C1 segment of cervical spinal cord (tissue), 14 donors: ENCODE measurements at regions not wholly inside any gene's neighbourhood (a gene's known extent, or its start where the extent isn't known, plus 50 kb on each side); places are given as distances from the start of the nearest gene placed in this dataset.
"Not testable (repeated sequence)": the region's sequence is repeated elsewhere in the genome, so short reads cannot be mapped to it uniquely, and the experiment has no call there.

Experiments
- DNase-seq, 14 donors: peaks; one replicate each; lab custom pipeline; 2025; lab: John Stamatoyannopoulos, UW

DNA sequence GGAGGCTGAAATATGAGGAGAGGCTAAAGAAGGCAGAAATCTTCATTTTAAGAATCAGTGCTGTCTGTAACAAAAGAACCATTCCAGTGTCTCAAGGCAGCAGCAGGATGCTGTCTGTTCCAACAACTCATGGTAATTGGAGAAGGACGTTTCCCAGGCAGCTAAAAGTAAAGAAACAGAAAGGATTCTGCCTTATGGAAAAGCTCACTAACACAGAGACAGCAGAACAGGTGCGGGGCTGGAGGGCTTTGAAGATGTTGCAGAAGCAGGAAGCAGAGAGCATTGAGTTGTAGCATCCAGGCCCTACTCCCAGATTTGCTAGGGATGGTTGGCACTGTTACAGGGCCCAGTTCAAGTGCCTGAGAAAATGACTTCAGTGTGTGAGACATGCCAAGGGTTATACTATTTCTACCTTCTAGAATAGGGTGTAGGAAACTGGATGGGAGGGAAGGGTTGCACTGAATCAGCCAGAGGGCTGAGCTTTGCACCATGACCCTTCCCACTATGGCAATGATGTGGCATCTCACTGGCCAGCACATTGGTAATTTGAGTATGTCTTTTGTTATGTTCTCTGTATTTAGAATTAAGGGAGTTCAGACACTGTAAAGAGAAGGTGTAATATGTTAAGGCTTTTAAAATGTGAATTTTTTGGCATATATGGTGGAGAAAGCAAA lies 160.0 kb upstream of the FBXO33 start:
- no peak for DNase-seq

- DNase-seq, result not testable (repeated sequence)
Observed at GRCh38 chr14:39589882-39590281, 157.6 kb upstream of the FBXO33 start.

- no peak for DNase-seq
Observed at GRCh38 chr14:39582028-39582654, 149.9 kb upstream of the FBXO33 start.

GRCh38 chr14:39581474-39581873 lies 149.2 kb upstream of the FBXO33 start:
- DNase-seq, result no peak

DNA sequence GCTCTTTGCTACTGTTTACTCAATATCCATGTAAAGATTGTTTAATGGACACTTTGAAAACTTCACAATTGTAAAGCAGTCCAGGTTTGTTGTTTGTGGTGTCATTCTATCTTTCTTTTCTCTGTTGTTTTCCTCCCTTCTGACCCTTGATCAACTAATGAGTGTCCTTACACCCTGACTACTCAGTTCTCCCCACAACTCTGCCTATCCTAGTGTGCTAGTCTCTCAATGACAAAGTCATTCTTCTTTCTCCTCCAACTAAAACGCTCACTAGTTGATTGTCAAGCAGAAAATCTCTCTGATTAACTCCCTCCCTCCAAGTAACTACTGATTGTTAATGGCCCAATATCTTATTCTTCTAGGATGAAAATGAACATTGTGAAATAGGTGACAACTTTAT lies 148.5 kb upstream of the FBXO33 start:
- no peak for DNase-seq

- DNase-seq, result no peak
Observed at GRCh38 chr14:39576736-39577135, 144.5 kb upstream of the FBXO33 start.

GRCh38 chr14:39576258-39576657 lies 144.0 kb upstream of the FBXO33 start:
- DNase-seq, result no peak

DNA sequence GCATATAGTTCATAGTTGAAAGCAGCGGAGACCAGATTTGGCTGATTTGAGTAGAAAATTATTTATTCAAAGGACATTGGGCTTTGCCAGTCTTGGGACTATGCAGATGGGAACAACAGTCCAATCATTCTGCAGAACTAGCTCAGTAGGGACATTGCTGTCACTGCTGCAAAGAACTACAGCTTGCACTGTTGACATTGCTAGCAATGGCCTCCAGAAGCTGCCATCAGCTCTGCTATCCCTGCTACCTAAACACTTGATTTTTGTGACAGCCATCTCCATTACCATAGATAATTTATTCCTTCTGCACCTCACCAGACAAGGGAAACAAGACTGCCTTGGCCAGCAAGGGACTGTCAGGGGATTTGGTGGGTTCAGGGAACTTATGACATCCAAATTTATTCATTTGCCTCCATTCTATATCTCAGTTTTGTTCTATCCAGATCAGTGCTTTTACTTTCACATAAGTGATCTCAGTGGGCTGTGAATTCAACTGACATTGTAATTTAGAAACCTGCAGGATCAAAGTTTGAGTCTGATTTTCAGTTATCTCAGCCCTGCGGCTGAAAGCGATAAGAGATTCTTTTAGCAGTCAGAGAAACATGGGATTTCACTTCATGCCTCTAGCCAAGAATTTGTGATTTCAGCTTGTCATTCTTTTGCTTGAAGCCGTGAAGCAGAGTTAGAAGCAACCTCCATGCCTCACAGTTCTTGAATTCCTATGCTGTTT lies 136.7 kb upstream of the FBXO33 start:
- DNase-seq, result no peak

GRCh38 chr14:39566795-39567194 lies 134.6 kb upstream of the FBXO33 start:
- no peak for DNase-seq

- DNase-seq, result no peak
Observed at GRCh38 chr14:39563361-39563760, 131.1 kb upstream of the FBXO33 start.

DNA sequence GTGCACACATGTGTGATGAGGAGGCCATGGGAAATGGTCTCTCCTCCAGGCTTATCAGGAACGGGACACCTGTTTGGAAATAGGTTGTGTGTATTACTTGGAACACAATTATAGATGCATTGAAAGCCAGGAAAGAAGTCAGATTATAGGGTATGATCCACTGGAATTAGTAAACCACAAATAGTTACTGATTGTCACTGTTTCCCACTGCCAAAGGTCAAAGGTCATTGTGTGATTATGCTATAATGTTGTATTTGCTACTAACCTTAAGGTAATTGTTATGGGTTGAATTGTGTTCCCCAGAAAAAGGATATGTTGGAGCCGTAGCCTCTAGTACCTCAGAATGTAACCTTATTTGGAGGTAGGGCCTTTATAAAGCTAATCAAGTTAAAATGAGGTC lies 129.9 kb upstream of the FBXO33 start:
- DNase-seq, result no peak

DNA sequence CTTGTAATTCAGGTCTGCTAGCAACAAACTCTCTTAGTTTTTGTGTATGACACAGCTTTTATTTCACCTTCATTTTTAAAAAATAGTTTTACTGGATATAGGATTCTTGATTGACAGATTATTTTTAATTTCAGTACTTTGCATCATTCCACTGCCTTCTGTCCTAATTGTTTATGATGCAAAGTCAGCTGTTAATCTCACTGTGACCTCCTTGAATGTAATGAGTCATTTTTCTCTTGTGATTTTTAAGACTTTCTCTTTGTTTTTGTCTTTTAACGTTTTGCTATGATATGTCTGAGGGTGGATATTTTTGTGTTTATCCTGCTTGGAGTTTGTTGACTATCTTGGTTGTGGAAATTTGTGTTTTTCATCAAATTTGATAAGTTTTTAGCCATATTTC lies 126.3 kb upstream of the FBXO33 start:
- no peak for DNase-seq

DNA sequence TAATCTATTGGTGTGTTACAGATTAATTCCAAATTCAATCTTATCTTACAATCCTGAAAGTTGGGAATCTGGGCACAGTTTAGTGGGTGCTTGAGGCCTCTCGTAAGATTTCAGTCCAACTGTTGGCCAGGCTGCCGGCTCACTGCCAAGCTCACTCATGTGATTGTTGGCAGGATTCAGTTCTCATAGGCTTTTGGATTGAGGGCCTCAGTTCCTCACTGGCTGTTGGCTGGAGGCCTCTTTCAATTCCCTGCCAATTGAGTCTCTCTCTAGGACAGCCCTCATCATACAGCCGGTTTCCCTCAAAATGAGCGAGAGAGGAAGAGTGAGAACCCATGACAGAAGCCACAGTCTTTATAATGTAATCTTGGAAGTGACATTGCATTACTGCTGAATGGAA lies 123.5 kb upstream of the FBXO33 start:
- peak in 1 of 14 donors; percentile 20 for DNase-seq

GRCh38 chr14:39554576-39554975 lies 122.3 kb upstream of the FBXO33 start:
- no peak for DNase-seq

GRCh38 chr14:39548358-39548757 lies 116.1 kb upstream of the FBXO33 start:
- no peak for DNase-seq

- DNase-seq, result no peak
Observed at GRCh38 chr14:39547845-39548244, 115.6 kb upstream of the FBXO33 start.

GRCh38 chr14:39505812-39506211 lies 73.6 kb upstream of the FBXO33 start:
- no peak for DNase-seq

DNA sequence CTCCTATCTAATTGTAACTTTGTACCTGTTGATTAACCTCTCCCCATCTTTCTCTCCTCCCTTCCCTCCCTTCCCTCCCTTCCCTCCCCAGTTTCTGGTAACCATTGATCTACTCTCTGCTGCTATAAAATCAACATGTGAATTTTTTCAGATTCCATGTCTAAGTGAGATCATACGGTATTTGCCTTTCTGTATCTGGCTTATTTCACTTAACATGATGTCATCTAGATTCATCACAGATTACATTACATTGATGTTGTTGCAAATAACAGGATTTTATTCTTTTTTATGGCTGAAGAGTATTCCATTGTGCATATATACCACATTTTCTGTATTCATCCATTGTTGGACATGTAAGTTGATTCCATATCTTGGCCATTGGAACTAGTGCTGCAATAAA lies 68.0 kb upstream of the FBXO33 start:
- no peak for DNase-seq

DNA sequence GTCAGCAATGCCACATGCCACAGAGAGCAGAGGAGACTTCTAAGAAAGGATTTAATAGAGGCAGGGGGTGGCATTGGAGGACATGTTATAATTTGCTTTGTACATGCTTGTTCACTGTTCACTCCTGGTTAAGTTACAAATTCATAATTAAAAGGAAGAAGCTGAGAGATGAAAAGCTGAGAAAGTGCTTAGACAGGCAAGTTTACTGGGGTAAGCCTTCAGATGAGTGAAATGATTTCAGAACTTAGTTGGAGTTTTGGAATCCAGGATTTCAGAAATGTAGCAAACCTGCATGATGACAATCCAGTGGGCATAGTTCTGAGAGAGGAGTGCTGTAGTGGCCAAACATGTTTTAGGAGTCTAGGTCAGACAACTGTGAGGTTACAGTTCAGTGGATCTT lies 67.3 kb upstream of the FBXO33 start:
- DNase-seq, result no peak

DNA sequence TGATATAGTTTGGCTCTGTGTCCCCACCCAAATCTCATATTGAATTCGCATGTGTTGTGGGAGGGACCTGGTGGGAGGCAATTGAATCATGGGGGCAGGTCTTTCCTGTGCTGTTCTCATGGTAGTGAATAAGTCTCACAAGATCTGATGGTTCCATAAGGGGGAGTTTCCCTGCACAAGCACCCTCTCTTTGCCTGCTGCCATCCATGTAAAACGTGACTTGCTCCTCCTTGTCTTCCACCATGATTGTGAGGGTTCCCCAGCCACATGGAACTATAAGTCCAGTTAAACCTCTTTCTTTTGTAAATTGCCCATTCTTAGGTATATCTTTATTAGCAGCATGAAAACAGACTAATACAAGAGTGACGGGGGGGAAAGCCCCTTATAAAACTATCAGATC lies 65.4 kb upstream of the FBXO33 start:
- not testable (repeated sequence) for DNase-seq

GRCh38 chr14:39492267-39492666 lies 60.0 kb upstream of the FBXO33 start:
- no peak for DNase-seq

- no peak for DNase-seq
Observed at GRCh38 chr14:39491134-39491571, 58.9 kb upstream of the FBXO33 start.

- peak in 1 of 14 donors; percentile 16 for DNase-seq
Observed at GRCh38 chr14:39488600-39488999, 56.4 kb upstream of the FBXO33 start.
